Lower leg skin (tissue), 4 donors: ENCODE measurements at regions not wholly inside any gene's neighbourhood (a gene's known extent, or its start where the extent isn't known, plus 50 kb on each side); places are given as distances from the start of the nearest gene placed in this dataset.

Source experiments
- DNase-seq, 2 donors: peaks; one replicate each; pipeline ENCODE4 v3.0.0-alpha.2; 2019; ENCODE audit warnings: low spot score in 2 of 2
- H3K4me3 ChIP-seq: fragments of 200-600 bp; sonication (generic); 2 replicates; pipeline ENCODE4 v1.5.1; 2017; ENCODE audit warnings: mild to moderate bottlenecking, low read depth; ENCODE audit not compliant: poor library complexity, severe bottlenecking
- CTCF ChIP-seq, 3 donors: fragments of 450-650 bp; IDR thresholded peaks; one replicate each; pipeline ENCODE4 v1.5.1; 2016; ENCODE audit warnings: antibody characterized with exemption in 3 of 3, mild to moderate bottlenecking in 3 of 3, moderate library complexity in 2 of 3
- POLR2A ChIP-seq, 2 donors: fragments of 450-650 bp; IDR thresholded peaks; one replicate each; pipeline ENCODE4 v1.6.1; 2016 to 2017; ENCODE audit warnings: antibody characterized with exemption in 2 of 2, mild to moderate bottlenecking in 1 of 2, moderate library complexity in 1 of 2
- whole genome bisulfite sequencing, 2 donors: methylation state at CpG; one replicate each; pipeline ENCODE4 v1.1.5; 2018; 5-methylcytosine and 5-hydroxymethylcytosine counted together
- intact Hi-C: fragments of 100-400 bp; cut with DNase I; formaldehyde crosslinking; loops from one replicate; pipeline ENCODE4 v1.15.0; 2023; ENCODE audit warnings: low total_unique reads

GRCh38 chr16:65998443-65998842, 368.0 kb upstream of the CDH5 start:
- DNase-seq, result no peak
- no peak overlapping the region for H3K4me3 ChIP-seq
- TF ChIP-seq POLR2A (IDR thresholded peaks at IDR 0.05) (no peak), CTCF (IDR thresholded peaks at IDR 0.05) (no peak)
- intact Hi-C loops, result no loop called here
- WGBS, 2 donors, result 72 to 94% methylated on average over 5 of the region's 5 CpGs

- intact Hi-C loops, result no loop called here
- 59 to 83% methylated on average over 2 of the region's 2 CpGs for WGBS, 2 donors
- TF ChIP-seq CTCF (IDR thresholded peaks at IDR 0.05) (no peak), POLR2A (IDR thresholded peaks at IDR 0.05) (no peak)
- no peak for DNase-seq
- H3K4me3 ChIP-seq, result no peak overlapping the region
Measured at GRCh38 chr16:65994291-65994690, 372.2 kb upstream of the CDH5 start.

GRCh38 chr16:65991149-65991701, 375.3 kb upstream of the CDH5 start:
- TF ChIP-seq POLR2A (IDR thresholded peaks at IDR 0.05) (no peak), CTCF (IDR thresholded peaks at IDR 0.05) (no peak)
- H3K4me3 ChIP-seq, result no peak overlapping the region
- WGBS, 2 donors, result 46 to 56% methylated on average over 1 of the region's 1 CpG
- intact Hi-C loops, result no loop called here
- no peak for DNase-seq

- intact Hi-C loops, result no loop called here
- no peak overlapping the region for H3K4me3 ChIP-seq
- DNase-seq, result no peak
- TF ChIP-seq CTCF (IDR thresholded peaks at IDR 0.05) (no peak), POLR2A (IDR thresholded peaks at IDR 0.05) (no peak)
- 50 to 73% methylated on average over 5 of the region's 5 CpGs for WGBS, 2 donors
Measured at GRCh38 chr16:65989861-65990604, 376.5 kb upstream of the CDH5 start.

GRCh38 chr16:65988024-65988595, 378.4 kb upstream of the CDH5 start:
- no peak for TF ChIP-seq POLR2A (IDR thresholded peaks at IDR 0.05)
- no peak for TF ChIP-seq CTCF (IDR thresholded peaks at IDR 0.05)
- intact Hi-C loops, result no loop called here
- no peak for DNase-seq
- 73 to 75% methylated on average over 7 to 8 of the region's 8 CpGs for WGBS, 2 donors
- no peak overlapping the region for H3K4me3 ChIP-seq
